ENCODE measurements at regions not wholly inside any gene's neighbourhood (a gene's known extent, or its start where the extent isn't known, plus 50 kb on each side); places are given as distances from the start of the nearest gene placed in this dataset.

DNA sequence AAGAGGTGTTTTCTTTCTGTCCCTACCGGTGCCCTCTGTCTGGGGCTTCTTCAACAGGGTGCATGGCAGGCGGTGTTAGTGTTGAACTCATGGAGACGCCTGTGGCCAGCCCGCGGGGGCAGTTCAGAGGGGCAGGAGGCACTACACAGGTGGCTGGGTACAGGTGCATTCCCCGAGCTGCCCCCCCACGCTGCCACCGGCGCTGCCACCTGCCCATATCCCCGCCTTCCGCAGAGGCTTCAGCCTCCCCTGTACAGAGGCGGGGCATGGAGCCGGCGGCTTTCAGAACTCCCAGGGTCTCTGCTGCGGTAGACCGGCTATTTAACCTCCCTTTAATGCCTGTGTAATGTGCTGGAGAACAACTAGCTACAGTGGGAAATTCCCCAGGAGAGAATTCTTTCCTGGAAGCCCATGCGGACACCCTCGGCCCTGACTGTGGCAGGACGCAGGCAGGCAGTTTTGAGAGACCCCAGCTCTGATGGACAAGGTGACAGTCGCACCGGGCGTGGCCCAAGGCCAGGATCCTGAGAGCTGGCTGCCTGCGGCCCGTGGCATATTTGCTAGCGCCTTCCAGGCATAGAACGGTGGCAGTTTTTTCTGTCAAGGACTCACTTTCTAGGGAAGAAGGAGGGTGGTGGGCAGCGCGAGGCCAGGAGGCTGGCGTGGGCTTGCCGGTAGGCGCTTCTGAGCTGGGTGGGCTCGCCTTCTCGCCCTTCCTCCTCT is 53.7 kb upstream of the ZNF32 start:
- Histone ChIP-seq H3K9me3 (ENCODE audit: control insufficient read depth, low read depth, low read length) (peaks cover 2% of the 10 kb centered on the region), H3K4me3 (ENCODE audit: control insufficient read depth in 2 of 3, extremely low read depth in 1 of 3, insufficient read depth in 2 of 3, low read depth in 1 of 3, low read length in 3 of 3) (no peak overlapping the region), H3K4me2 (ENCODE audit: control insufficient read depth, extremely low read depth, insufficient read depth, low read depth, low read length) (no peak overlapping the region), H3K27me3 (ENCODE audit: control insufficient read depth, extremely low read depth, insufficient read depth, low read length) (no peaks in the 10 kb centered on the region), H3K9ac (ENCODE audit: control insufficient read depth, extremely low read depth, insufficient read depth, low read length) (no peak overlapping the region), H3K4me1 (ENCODE audit: control insufficient read depth, extremely low read depth, insufficient read depth, low read length) (no peaks in the 10 kb centered on the region), H3K36me3 (ENCODE audit: control insufficient read depth in 2 of 2, extremely low read depth in 1 of 2, insufficient read depth in 2 of 2, low read length in 2 of 2) (no peaks in the 10 kb centered on the region), H4K20me1 (ENCODE audit: control insufficient read depth, extremely low read depth, insufficient read depth, low read length) (no peaks in the 10 kb centered on the region), H3K27ac (ENCODE audit: control insufficient read depth, insufficient read depth, low read length) (no peak overlapping the region), H2AFZ (ENCODE audit: control insufficient read depth, low read length) (no peak overlapping the region), H3K9me1 (ENCODE audit: control insufficient read depth, extremely low read depth, insufficient read depth, low read length) (no peaks in the 10 kb centered on the region), H3K79me2 (ENCODE audit: control insufficient read depth, insufficient read depth, low read length) (no peaks in the 10 kb centered on the region)
- dilution Hi-C loops (cut with MboI; ENCODE audit: extremely low pct_ligation_motif_present, low sequenced_read_pairs), result no loop called here
- no peak for DNase-seq (ENCODE audit: low read depth, low spot score)
- no peak for FAIRE-seq
- TF ChIP-seq EZH2 (IDR thresholded peaks at IDR 0.05; ENCODE audit: low read length), result no peak
- TF ChIP-seq, protein P1, sequence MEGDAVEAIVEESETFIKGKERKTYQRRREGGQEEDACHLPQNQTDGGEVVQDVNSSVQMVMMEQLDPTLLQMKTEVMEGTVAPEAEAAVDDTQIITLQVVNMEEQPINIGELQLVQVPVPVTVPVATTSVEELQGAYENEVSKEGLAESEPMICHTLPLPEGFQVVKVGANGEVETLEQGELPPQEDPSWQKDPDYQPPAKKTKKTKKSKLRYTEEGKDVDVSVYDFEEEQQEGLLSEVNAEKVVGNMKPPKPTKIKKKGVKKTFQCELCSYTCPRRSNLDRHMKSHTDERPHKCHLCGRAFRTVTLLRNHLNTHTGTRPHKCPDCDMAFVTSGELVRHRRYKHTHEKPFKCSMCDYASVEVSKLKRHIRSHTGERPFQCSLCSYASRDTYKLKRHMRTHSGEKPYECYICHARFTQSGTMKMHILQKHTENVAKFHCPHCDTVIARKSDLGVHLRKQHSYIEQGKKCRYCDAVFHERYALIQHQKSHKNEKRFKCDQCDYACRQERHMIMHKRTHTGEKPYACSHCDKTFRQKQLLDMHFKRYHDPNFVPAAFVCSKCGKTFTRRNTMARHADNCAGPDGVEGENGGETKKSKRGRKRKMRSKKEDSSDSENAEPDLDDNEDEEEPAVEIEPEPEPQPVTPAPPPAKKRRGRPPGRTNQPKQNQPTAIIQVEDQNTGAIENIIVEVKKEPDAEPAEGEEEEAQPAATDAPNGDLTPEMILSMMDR (optimal IDR thresholded peaks at IDR 0.05 in 1 of 3, IDR thresholded peaks at IDR 0.05 in 1 of 3, conservative IDR thresholded peaks at IDR 0.05 in 1 of 3; ENCODE audit: extremely low read depth in 1 of 3, insufficient read depth in 2 of 3, low read length in 3 of 3), result no peak

DNA sequence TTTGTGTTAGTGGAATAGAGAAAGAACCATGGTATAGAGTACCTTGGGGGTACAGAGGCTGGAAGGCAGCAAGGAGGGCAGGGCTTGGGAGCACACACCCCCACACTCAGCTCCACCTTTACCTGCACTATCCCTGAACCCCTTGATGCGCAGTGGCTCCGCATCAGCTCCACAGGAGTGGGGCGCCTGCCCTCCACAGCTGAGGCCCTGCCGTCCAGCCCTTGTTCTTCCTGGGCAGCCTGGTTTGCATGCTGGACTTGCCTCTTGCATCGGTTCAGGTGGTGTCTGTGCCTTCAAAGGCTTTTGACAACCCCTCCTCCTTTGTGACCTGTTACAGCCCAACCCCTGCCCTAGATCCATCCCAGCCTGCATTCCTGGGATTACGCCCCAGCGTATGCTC is 52.6 kb upstream of the ZNF32 start:
- no peaks in the 10 kb centered on the region for H3K4me1 ChIP-seq (ENCODE audit: control insufficient read depth, extremely low read depth, insufficient read depth, low read length)
- H3K4me3 ChIP-seq (ENCODE audit: control insufficient read depth in 2 of 3, extremely low read depth in 1 of 3, insufficient read depth in 2 of 3, low read depth in 1 of 3, low read length in 3 of 3), result no peak overlapping the region
- no peaks in the 10 kb centered on the region for H3K36me3 ChIP-seq (ENCODE audit: control insufficient read depth in 2 of 2, extremely low read depth in 1 of 2, insufficient read depth in 2 of 2, low read length in 2 of 2)
- H3K79me2 ChIP-seq (ENCODE audit: control insufficient read depth, insufficient read depth, low read length), result no peaks in the 10 kb centered on the region
- no peak overlapping the region for H3K27ac ChIP-seq (ENCODE audit: control insufficient read depth, insufficient read depth, low read length)
- no peak overlapping the region for H2AFZ ChIP-seq (ENCODE audit: control insufficient read depth, low read length)
- no peak overlapping the region for H3K4me2 ChIP-seq (ENCODE audit: control insufficient read depth, extremely low read depth, insufficient read depth, low read depth, low read length)
- H3K9ac ChIP-seq (ENCODE audit: control insufficient read depth, extremely low read depth, insufficient read depth, low read length), result no peak overlapping the region
- FAIRE-seq (no peak), DNase-seq (ENCODE audit: low read depth, low spot score) (no peak)
- peaks cover 2% of the 10 kb centered on the region for H3K9me3 ChIP-seq (ENCODE audit: control insufficient read depth, low read depth, low read length)
- dilution Hi-C loops (cut with MboI; ENCODE audit: extremely low pct_ligation_motif_present, low sequenced_read_pairs), result no loop called here
- H3K27me3 ChIP-seq (ENCODE audit: control insufficient read depth, extremely low read depth, insufficient read depth, low read length), result no peaks in the 10 kb centered on the region
- H4K20me1 ChIP-seq (ENCODE audit: control insufficient read depth, extremely low read depth, insufficient read depth, low read length), result no peaks in the 10 kb centered on the region
- TF ChIP-seq, protein P1 (optimal IDR thresholded peaks at IDR 0.05 in 1 of 3, IDR thresholded peaks at IDR 0.05 in 1 of 3, conservative IDR thresholded peaks at IDR 0.05 in 1 of 3; ENCODE audit: extremely low read depth in 1 of 3, insufficient read depth in 2 of 3, low read length in 3 of 3), result no peak
- TF ChIP-seq EZH2 (IDR thresholded peaks at IDR 0.05; ENCODE audit: low read length), result no peak
- H3K9me1 ChIP-seq (ENCODE audit: control insufficient read depth, extremely low read depth, insufficient read depth, low read length), result no peaks in the 10 kb centered on the region
